COLO668 (cell line): ENCODE measurements at regions not wholly inside any gene's neighbourhood (a gene's known extent, or its start where the extent isn't known, plus 50 kb on each side); places are given as distances from the start of the nearest gene placed in this dataset.
"Not testable (repeated sequence)": the region's sequence is repeated elsewhere in the genome, so short reads cannot be mapped to it uniquely, and the experiment has no call there.

ENCODE experiments used
- DNase-seq: peaks from one replicate; lab custom pipeline; 2025; ENCODE audit not compliant: unreplicated experiment; lab: John Stamatoyannopoulos, UW

DNA sequence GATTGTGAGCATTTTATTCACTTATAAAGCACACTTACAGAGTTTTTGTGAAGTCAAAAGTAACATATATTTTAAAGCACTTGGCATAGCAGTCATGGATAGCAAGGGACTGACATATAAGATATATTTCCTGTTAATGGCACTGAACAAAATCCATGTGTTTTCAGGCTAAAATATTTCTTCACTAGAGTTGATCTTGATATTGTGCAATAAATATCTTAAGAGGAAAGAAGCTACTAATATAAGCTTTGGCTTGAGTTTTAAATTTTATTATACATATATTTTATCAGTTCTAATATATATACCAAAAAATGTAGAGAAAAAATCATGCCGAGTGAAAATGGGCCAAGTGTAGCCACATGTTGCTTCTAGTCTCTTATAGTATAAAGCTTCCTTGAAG is 189.7 kb upstream of the DPP10 start:
- DNase-seq = no peak

DNA sequence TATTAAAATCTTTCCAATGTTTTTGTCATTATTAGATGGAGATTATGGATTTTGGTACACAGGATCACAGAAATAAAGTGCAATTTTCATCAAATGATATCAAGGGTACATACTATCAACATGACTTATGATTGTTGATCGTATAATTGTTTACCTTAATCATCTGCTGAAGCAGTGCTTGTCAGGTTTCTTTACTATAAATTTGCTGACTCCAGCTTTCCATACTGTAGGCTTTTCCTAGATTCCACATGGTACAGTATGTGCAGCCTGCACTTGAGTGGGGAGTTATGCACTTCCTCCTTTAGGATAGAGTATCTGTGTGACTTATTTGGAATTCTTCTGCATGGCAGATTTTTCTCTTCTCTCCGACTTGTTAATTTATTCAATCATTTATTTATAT is 187.6 kb upstream of the DPP10 start:
- no peak for DNase-seq

DNA sequence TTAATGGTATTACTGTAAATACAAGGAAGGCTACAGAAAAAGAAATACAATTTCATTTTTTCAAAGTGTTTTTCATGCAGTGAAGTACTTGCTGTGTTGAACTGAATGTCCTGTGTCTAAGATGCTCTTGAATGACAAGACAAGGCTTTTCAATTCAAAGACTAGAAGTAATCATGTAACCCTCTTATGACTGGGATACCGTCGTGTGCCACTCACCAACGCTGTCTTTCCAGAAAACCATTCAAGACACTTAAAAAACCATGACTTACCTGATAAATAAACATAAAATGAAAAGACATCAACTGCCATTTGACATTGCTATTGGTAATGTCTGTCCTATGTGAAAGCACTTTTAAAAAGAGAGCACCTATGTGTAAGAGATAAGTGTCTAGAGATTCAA is 183.1 kb upstream of the DPP10 start:
- DNase-seq = no peak

DNA sequence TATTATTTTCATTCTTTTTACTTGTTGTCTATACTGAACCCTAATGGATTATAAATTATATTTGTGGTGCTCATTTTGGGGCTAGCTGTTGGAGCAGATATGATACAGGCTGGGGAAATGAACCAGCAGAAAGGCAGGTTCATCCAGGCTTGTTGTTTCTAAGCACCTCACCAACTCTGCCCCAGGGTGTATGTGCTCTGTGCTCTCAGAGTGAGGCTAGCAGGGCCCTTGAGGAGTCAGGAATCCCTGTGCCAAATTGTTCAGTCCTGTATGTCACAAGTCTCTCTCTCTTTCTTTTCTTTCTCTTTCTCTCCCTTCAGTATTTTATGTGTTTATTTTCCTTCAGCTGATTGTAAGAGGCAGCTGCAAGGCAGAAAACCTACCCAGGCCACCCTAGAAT is 181.1 kb upstream of the DPP10 start:
- no peak for DNase-seq

DNA sequence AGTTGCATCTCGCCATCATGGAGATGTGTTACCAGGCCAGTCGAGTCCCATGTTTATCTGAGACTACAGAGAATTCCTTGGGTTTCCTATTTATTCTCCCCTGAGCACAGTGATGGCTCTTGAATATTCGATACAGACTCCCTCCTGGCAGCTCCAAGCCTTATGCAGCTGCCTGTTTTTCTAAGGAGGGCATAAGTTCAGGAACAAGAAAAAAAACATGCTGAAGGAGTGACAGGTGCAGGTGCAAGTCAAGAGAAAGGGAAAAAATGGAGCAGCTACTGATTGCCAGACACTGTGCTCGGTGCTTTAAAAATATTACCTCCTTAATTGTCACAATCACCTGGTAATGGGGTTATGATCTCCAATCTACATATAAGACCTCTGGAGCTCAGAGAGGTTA is 177.2 kb upstream of the DPP10 start:
- DNase-seq = no peak

DNA sequence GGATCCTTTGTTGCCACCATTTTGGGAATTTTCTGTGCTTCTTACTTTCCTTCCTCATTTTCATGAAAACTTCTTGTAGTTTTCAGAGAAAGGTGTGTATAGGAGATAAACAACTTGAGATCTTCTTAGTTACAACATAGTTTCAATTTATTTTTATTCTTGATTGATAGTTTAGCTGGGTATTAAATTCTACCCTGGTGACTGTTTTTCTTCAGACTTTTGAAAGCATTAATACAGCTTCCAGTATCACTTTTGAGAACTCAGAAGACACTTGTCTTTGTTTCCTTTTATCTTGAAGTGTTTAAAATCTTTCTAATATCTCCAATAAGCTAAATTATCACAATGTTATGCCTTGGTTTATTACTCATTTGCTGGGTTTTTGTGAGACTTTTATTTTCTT is 167.5 kb upstream of the DPP10 start:
- DNase-seq = no peak

DNA sequence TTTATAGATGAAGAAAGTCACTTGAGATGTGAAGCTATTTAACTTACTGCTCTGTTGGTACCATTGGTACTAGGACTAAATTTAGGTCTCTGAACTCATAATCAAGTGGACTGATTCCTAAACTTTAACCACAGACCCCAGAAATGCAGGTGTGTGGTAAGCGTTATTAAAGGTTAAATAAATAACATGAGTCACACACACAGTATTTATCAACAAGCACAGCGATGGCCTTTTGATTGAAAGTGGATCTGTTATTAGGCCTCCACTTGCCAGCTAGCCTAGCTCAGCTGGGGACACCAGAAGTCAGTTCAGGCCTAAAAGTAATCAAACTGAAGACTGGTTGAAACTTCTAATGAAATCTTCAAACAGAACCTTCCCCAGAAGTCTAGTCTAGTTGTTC is 161.3 kb upstream of the DPP10 start:
- no peak for DNase-seq

DNA sequence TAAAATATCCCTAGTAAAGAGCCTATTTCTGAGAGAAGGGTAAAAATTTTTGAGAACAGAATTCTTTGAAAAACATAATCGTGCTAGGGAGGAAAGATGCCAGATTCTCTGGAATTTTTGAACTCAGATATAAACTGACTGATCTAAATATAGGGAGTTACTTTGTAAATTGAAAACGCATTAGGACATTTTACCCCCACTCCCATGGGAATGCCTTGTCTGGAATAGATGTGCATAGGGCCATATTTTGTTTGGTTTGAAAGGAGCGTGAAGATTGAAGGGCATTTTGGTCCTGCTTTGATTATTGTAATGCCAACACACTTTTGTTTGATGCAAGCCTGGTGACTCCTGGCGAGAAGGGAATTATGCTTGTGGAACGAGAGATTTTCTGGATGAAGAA is 158.7 kb upstream of the DPP10 start:
- DNase-seq = no peak

DNA sequence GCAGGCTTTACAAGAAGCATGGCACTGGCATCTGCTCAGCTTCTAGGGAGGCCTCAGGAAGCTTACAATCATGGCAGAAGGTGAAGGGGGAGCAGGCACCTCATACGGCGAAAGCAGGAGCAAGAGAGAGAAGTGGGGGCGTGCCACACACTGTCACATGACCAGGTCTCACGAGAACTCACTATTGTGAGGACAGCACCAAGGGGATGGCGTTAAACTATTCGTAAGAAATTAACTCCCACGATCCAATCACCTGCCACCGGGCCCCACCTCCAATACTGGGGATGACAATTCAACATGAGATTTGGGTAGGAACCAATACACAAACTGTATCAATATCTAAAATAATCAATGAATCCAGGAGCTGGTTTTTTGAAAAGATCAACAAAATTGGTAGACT is 156.0 kb upstream of the DPP10 start:
- DNase-seq = no peak

DNA sequence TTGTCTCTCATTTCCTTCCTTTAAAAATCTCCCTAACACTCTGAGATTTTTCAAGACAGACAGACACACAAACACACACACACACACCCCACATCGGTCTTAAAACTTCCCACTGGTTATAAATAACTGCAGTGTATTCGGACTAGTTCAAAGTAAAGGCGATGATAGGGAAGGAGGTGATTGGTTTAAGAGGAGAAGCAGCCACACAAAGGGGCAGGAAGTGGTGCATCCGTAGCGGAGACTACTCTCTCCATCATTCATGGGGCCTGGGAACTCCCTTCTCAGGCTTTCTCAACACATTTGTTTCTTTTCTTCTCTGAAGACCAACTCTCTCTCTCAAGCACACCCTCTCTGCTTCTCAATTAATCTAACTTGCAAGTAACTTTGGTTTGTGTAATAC is 149.1 kb upstream of the DPP10 start:
- no peak for DNase-seq

DNA sequence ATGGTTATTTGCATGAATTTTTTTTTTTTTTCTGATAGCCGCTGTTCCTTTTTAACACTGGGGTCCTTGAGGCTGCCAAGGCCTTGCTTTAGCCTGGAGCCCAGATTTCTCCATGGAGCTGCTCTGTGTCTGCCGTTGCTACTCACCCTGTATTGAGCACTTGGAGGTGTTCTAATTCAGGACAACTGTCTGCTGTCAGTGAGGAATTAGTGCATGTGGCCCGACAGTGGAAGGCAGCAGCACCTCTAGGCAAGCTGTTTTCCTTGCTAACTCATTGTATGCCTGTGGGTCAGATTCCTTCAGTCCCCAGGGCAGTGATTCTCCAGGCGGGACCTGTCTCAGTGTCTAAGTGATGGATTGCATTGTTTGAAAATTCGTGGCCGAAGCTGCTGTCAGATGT is 147.7 kb upstream of the DPP10 start:
- no peak for DNase-seq

DNA sequence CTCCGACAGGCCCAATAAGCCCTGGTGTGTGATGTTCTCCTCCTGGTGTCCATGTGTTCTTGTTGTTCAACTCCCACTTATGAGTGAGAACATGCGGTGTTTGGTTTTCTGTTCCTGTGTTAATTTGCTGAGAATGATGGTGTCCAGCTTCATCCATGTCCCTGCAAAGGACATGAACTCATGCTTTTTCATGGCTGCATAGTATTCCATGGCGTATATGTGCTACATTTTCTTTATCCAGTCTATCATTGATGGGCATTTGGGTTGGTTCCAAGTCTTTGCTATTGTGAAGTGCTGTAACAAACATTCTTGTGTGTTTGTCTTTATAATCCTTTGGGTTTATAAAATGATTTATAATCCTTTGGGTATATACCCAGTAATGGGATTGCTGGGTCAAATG is 142.1 kb upstream of the DPP10 start:
- not testable (repeated sequence) for DNase-seq

DNA sequence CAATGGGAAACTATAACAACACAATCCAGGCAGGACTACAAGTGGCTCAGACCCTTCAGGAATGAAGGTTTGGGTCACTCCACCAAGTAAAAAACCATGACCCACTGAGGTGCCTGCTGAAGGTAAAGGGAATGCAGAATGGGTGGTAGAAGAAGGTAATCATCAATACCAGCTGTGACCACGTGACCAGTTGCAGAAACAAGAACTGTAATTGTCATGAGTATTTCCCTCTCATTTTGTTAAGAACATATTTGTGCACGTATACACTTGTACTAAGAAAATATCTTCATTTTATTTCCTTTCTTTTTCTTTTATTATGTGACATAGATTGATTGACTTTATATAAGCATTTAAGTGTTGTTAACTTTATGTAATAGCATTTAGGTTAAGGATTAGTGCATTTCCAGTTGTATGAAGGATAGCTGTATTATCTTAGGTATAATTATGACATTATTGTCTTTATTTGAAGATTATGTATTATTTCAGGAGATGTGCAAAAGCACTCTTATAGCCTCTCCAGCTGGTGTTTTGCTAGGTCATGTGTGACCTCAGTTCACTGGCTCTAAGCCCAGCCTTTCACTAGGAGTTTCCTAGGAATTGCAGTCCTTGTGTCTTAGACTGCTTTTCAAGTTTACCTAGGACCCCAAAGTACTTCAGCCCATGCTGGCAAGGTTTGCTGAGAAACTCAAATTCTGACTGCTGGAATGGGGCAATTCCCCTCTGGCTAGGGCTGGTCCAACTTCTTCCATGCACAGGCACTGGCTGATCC is 125.7 kb upstream of the DPP10 start:
- no peak for DNase-seq

DNA sequence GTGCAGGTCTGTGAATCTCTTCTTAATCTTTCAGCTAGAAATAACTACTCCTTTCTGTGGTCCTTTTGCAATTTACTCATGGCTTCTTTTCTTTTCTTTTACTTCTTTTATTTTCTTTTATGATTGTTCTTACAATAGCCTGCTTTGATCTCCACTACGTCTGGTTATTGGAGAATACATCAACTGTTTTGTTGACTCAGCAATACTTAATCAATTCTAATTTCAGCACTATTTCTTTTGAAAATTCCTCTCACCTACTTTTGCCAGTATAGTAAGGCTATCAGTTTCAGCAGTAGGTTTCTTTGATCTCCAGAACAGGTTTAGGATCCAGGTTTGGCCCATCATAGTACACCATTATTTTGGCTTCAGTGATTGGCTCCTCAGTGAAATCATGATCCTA is 111.8 kb upstream of the DPP10 start:
- no peak for DNase-seq

DNA sequence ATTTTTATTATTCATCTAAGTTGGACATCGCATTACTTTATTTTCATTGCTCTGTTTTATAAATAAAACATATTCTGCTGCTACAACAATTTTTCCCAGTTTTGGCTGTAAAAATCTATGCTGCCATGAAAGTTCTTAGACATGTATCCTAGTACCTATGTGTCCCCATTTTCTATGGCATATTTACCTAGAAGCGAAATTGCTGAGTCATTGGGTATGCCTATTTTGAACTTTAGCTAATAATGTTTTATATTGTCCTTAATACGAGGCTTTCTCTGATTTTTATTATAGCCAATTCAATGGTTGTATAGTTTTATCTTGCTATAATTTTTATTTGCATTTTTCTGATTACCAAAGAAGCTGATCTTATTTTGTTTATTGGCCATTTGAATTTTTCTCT is 110.5 kb upstream of the DPP10 start:
- no peak for DNase-seq

DNA sequence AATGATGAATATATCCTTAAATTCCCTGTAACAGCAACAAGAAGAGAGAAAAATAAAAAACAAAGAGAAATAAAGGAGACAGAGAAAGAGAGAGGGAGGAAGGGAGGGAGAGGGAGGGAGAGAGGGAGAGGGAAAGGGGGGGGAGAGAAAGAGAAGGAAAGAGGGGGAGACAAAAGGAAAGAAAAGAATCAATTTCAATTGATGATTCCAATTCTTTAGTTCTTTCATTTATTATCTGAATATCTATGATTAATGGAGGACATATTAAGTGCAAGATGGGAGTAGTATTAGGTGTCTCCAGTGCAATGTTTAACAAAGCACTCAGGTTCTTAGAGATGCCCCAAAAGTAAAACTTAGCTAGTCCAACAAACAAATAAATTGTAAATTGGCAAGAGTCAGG is 97.2 kb upstream of the DPP10 start:
- no peak for DNase-seq

DNA sequence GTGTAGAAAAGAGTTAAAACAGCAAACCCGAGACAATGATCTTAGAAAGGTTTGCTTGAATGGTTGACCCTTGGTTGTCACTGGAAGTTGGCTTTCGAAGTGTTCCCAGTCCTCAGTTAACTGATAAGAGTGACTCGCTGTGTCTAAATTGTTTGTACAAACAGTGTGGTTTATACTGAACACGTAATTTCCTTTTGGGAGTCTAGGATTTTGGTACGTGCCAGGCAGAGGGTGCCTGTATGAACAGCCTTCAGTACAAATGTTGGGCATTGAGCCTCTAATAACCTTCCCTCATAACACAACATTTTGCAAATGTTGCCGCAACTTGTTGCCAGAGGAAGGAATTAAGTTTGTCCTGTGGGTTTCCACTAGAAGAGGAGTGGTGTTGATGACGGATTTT is 95.8 kb upstream of the DPP10 start:
- no peak for DNase-seq

DNA sequence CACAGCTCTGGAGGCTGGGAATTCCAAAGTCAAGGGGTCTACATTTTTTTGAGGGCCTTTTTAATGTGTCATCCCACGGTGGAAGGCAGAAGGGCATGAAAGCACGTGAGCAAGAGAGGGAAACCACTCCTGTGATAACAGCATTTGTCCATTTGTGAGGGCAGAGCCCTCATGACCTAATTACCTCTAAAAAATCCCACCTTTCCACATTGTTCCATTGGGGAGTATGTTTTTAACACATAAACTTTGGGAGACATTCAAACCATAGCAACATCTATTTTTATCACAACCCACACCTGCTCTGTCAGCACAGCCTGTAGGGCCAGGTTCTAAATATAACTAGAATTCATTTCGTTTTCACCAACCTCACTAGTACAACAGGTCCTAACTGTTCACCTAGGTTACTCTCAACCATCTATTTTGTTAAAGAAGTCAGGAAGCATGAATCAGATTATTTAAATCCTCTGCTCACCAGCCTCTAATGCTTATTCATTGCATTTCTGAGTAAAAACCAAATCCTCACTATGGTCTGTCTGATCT is 92.2 kb upstream of the DPP10 start:
- no peak for DNase-seq

DNA sequence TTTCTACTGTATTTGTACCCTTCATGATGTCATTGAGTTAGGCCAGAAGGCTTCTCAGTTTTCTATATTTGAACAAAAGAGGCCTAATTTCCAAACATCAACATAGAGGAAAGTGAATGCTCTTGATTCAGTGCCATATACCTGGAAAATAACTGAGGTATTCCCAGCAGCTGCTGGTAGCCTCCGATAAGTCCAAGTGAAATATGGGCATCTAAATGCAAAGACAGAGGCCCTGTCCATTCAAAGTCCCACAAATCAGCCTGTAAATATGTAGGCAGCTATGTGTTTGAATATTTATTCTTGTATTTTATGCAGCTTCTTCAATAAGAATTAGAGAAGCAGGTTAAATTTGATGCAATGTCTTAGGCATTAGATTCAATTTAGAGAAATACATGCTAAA is 89.5 kb upstream of the DPP10 start:
- no peak for DNase-seq

DNA sequence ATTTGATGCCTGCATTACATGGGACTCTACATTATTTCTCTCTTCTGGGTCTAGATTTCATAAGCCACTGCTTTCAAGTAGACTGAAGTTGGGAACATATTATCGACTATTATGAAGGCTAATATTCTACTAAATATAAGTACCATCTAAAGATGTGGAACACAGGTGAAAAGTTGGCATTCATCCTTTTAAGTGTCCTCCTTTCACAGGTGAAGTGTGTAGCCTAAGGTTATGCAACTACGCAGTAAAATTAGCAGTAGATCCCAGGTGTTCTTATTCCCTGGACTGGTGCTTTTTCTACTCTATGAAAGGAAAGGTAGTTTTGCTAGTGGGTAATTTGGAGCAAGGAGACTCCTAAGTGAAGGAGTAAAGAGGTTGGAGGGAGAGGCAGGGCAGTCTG is 88.2 kb upstream of the DPP10 start:
- DNase-seq = no peak

DNA sequence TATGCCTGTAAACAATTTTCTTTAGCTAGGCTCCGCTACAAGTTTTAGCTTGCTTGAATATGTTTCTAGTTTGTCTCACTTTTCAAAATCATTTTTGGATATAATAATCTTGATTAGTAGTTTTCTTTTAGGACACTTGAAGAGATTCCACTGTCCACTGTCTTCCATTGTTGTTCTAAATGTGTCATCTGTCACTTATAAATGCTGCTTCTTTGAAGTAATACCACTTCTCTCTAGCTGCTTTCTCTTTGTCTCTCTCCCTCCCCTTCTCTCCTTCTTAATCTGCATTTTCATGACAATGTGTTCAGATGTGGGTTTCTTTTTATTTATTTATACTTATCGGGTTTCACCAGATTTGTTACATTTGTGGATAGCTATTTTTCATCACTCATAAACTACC is 73.7 kb upstream of the DPP10 start:
- DNase-seq = no peak

DNA sequence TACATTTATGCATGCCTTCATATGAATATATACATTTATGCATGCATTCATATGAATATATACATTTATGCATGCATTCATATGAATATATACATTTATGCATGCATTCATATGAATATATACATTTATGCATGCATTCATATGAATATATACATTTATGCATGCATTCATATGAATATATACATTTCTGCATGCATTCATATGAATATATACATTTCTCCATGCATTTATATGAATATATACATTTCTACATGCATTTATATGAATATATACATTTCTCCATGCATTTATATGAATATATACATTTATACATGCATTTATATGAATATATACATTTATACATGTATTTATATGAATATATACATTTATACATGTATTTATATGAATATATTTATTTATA is 70.7 kb upstream of the DPP10 start:
- not testable (repeated sequence) for DNase-seq

DNA sequence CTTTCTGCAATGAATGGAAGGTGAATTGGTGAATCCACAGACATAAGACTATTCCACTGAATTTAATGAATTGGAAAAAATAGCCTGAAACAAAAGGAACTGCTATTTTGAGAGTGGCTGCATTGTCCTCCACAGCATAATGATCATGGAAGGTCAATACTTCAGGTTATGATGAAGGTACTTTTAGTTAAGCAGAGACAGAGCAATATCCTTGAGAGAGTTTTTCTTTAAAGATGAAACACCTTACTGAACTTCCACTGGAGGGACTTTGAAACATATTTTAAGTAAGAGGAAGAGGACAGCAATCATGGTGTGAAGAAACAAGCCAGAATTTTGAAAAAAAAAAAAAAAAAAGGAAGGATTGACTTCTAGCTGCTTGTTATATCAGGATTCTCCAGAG is 68.8 kb upstream of the DPP10 start:
- DNase-seq = no peak
